GM19240 (cell line): ENCODE measurements at regions not wholly inside any gene's neighbourhood (a gene's known extent, or its start where the extent isn't known, plus 50 kb on each side); places are given as distances from the start of the nearest gene placed in this dataset.

Experiments used
- DNase-seq: peaks from one replicate; pipeline ENCODE4 v3.0.0; 2011; ENCODE audit warnings: low spot score; ENCODE audit not compliant: insufficient read length

- no peak for DNase-seq
These were observed 515.1 kb downstream of the TLE4 start for GRCh38 chr9:80086822-80087345.

DNA sequence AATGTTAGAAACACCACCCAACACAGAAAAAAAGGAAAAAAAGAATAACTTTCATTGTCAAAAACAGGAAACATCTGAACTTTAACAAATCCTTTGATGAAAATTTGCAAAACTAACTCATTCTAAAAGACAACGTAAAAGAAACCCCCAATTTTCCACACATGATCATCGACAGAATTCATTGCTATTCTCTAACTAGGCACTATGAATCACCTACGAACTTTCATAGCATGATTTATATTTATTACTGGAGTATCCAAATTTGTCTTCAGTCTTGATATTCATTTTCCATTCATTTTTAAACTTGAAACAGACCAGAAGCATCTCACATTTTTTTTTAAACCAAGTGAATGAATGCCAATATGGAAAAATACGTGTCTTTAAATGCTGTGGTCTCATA is 514.6 kb downstream of the TLE4 start:
- DNase-seq = no peak

- DNase-seq = no peak
These were observed 513.9 kb downstream of the TLE4 start for GRCh38 chr9:80085668-80086067.

GRCh38 chr9:80082213-80082612 is 510.4 kb downstream of the TLE4 start:
- DNase-seq = no peak

DNA sequence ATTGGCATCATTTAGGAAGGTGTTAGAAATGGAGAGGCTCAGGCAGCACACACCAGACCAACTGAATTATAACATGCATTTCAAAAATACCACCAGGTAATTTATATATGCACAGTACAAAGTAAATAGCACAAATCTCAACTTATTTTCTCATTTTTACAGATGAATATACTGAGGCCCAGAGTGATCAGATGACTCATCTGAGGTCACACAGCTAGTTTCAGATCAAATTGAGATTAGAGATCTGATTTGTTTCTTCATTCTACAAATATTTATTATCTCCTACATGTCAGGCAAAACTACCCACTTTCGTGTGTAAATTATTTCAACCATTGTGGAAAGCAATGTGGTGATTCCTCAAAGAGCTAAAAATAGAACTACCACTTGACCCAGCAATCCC is 507.1 kb downstream of the TLE4 start:
- no peak for DNase-seq

DNA sequence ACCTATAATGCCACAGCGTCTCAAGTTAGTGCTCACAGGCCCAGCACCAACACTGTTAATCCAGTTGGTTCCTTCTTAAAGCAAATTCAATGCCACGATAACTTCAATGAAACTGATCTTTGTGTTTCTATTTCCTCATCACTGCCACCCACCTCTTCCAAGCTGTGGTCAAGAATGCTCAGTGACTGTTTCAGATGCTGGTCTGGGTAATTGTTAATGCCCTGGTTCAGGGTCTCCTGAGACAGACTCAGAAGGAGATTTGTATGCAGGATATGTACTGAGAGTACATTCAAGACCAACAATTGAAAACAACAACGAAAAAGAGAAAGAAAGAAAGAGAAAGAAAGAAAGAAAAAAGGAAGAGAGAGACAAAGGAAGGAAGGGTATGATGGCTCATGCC is 505.3 kb downstream of the TLE4 start:
- no peak for DNase-seq

DNA sequence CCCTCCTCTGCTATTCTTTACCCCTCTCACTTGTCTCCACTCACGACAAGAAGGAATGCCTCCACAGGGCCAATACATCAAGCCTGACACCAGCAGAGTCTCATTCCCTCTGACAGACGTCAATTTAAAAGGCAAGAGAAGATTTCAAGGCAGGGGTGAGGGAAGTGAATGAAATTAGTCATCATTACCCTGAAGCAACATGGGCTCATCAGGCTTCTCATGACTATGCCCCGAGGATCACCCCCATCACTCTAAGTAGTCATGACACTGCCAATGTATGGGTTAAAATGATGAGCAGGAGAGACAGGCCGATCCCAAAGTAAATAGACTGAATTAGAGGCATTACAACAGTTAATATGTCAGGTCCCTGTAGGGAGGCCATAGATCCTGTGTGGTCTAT is 504.4 kb downstream of the TLE4 start:
- no peak for DNase-seq

- no peak for DNase-seq
These were observed 502.7 kb downstream of the TLE4 start for GRCh38 chr9:80074439-80074838.

DNA sequence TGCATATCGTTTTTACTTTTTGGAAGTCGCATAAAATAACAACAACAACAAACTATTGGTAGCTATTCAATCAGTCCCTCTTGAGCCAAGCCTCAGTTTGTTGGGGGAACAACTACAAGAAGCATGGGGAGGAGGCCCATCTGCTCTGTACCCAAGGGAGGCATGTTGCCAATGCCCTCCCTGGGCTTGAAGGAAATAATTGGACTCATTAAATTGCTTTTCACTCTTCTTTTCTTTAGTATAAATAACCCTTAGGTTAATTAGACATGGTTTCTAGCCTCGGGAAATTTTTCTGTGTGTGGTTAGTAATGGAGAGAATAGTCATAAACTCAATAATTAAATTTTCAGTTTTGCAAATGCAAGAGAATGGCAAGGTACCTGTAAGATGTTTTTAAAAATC is 500.7 kb downstream of the TLE4 start:
- no peak for DNase-seq

DNA sequence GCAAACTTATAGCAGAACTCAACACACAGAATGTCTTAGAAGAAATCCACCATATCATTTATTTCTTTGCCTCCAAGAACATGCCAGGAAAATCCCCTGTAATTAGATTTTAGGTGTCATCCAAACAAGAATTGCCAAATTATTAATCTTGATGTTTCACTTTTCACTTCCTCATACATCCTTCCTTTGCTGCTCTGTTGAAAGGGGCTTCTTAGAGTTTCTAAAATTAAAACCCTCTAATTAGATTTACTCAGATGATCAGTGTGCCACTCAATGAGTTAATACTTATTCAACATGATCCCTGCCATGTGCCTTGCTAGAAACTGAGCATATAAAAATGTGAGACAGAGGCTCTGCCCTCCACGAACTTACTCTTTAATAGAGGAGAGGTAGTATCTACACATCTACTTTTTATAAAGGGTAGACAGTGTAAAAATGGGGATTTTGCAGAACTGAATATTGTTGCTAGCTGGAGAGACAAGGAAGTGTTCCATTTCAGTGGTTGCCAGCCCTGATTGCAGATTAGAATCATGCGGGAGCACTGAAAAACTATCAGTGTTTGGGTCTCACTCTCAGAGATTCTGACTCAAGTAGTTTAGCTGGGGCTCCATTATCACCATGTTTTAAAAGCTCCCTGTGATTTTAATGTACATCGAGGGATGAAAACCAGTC is 498.4 kb downstream of the TLE4 start:
- DNase-seq = no peak

- DNase-seq = no peak
These were observed 495.2 kb downstream of the TLE4 start for GRCh38 chr9:80066931-80067330.

DNA sequence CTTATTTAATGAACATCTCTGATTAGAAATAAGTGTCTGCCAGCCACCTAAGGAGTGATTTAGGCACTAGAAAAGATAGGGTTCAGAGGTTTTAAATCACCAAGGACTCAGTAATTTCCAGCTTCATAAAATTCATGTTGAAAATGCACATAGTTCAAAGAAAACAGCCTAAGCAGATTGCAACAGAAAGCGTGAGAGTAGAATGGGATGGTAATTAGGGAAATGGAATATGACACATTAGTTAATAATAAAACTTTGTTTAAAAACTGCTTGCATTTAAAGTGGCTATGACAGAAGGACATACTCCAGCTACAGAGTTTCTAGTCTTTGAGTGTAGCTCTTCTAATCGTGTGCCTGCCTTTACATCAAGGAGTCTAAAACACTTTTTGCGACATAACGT is 490.8 kb downstream of the TLE4 start:
- DNase-seq = no peak

DNA sequence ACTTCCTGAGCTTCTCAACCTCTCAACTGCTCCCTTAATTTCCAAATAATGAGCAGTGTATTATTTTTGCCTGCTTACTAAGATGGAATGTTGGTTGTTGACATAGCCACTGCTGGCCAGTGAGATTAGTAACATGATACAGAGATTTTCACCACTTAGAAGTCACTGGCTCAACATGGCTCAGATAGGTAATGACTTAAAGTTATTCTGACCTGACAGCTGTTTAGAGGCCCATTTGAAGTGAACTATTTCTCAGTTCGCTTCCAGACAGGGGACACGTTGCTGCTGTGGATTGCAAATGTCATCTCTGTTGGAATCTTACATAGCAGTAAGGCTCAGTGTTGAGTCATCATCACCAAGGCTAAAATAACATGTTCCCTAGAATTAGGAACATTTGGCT is 490.2 kb downstream of the TLE4 start:
- DNase-seq = no peak

- no peak for DNase-seq
These were observed 489.3 kb downstream of the TLE4 start for GRCh38 chr9:80061096-80061495.

- DNase-seq = no peak
These were observed 488.2 kb downstream of the TLE4 start for GRCh38 chr9:80059979-80060378.

GRCh38 chr9:80059191-80059590 is 487.4 kb downstream of the TLE4 start:
- no peak for DNase-seq

DNA sequence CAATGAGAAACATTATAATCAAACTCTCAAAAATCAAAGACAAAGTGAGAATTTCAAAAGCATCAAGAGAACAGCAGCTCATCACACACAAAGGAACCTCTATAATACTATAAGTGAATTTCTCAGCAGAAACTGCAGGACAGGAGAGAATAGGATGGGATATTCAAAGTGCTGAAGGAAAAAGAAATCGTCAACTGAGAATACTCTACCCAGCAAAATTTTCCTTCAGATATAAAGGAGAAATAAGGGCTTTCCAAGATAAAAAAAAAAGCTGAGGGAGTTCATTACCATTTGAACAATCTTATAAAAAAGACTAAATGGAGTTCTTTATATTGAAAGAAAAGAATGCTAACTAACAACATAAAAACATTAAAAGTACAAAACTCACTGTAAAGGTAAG is 481.1 kb downstream of the TLE4 start:
- DNase-seq = no peak

- no peak for DNase-seq
These were observed 477.5 kb downstream of the TLE4 start for GRCh38 chr9:80049096-80049782.

GRCh38 chr9:80046481-80046880 is 474.7 kb downstream of the TLE4 start:
- DNase-seq = no peak

DNA sequence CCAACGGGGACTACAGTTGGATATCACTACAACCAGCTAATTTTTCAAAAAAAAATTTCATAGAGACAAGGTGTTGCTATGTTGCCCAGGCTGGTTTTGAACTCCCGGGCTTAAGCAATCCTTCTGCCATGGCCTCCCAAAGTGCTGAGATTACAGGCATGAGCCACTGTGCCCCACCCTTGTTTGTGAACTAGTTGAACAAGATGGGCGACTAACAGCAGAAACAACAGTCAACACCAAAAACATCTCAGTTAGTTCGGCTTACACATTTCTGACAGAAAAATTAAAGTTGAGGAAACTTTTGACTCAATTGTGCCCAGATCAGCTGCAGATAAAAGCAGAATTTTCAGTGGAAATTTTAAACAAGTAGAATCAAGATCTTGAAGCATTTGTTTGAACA is 470.1 kb downstream of the TLE4 start:
- no peak for DNase-seq

- no peak for DNase-seq
These were observed 468.7 kb downstream of the TLE4 start for GRCh38 chr9:80040457-80040856.

GRCh38 chr9:80030801-80031200 is 459.0 kb downstream of the TLE4 start:
- DNase-seq = no peak

DNA sequence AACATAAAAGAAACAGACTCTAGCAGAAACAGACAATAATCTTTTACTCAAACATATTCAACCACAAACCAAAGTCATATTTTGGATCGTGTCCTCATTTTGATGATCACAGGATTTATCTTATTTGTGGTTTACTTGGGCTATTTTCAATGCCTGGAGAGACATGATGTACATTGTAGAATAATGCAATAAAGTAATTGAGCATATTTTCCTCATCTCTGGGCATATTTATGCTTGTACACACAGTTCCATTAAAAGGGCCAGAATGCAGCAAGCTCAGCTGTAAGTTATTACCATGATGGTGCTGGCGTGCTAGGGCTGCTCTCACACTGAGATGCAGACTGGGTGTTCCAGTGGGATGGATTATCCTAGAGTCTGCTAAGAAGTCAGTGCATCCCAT is 456.7 kb downstream of the TLE4 start:
- DNase-seq = no peak
